Sigmoid colon (tissue), 6 donors: ENCODE measurements at regions not wholly inside any gene's neighbourhood (a gene's known extent, or its start where the extent isn't known, plus 50 kb on each side); places are given as distances from the start of the nearest gene placed in this dataset.

Source experiments
- DNase-seq: peaks from one replicate; pipeline ENCODE4 v3.0.0-alpha.2; 2019
- H3K27ac ChIP-seq, 4 donors: fragments of 200-600 bp; sonication (generic); one replicate each; pipeline ENCODE4 v1.5.1; 2016 to 2019; ENCODE audit warnings: mild to moderate bottlenecking in 1 of 4
- H3K27me3 ChIP-seq, 3 donors: fragments of 200-600 bp; sonication (generic); one replicate each; pipeline ENCODE4 v1.5.1; 2019; ENCODE audit warnings: mild to moderate bottlenecking in 1 of 3
- H3K36me3 ChIP-seq, 4 donors: fragments of 200-600 bp; sonication (generic); one replicate each; pipeline ENCODE4 v1.5.1; 2016 to 2019
- H3K4me1 ChIP-seq, 4 donors: fragments of 200-600 bp; sonication (generic); one replicate each; pipeline ENCODE4 v1.5.1; 2017 to 2019
- H3K4me3 ChIP-seq, 4 donors: fragments of 200-600 bp; sonication (generic); one replicate each; pipeline ENCODE4 v1.5.1; 2017 to 2019; ENCODE audit warnings: mild to moderate bottlenecking in 2 of 4, moderate library complexity in 1 of 4
- H3K9me3 ChIP-seq, 4 donors: fragments of 200-600 bp in 3 of 4; sonication (generic) in 3 of 4; one replicate each; pipeline versions ENCODE4 v1.5.1 to v1.6.1; 2013 to 2019
- CTCF ChIP-seq, 4 experiments: fragments of 450-650 bp in 3 of 4; fragments of 200-600 bp in 1 of 4; IDR thresholded peaks; one replicate each; pipeline ENCODE4 v1.5.1; 2016 to 2019; ENCODE audit warnings: antibody characterized with exemption in 4 of 4, mild to moderate bottlenecking in 3 of 4, moderate library complexity in 2 of 4
- EP300 ChIP-seq, 4 donors: sonication (generic); formaldehyde crosslinking; IDR thresholded peaks; one replicate each; pipeline ENCODE4 v1.6.1; 2017; ENCODE audit warnings: antibody characterized with exemption in 4 of 4
- POLR2A ChIP-seq, 2 donors: fragments of 450-650 bp; IDR thresholded peaks; one replicate each; pipeline ENCODE4 v1.6.1; 2016; ENCODE audit warnings: antibody characterized with exemption in 2 of 2, mild to moderate bottlenecking in 2 of 2, moderate library complexity in 2 of 2
- POLR2AphosphoS5 ChIP-seq, 4 donors: sonication (generic); formaldehyde crosslinking; IDR thresholded peaks; one replicate each; pipeline ENCODE4 v1.6.1; 2017; ENCODE audit warnings: antibody characterized with exemption in 4 of 4
- WGBS, 2 donors: extraction: QIAGEN DNeasy Blood & Tissue Kit; methylation state at CpG; one replicate each; pipeline ENCODE4 v1.1.7; 2013; 5-methylcytosine and 5-hydroxymethylcytosine counted together
- intact Hi-C: fragments of 100-400 bp; cut with DNase I; formaldehyde crosslinking; loops from one replicate; pipeline ENCODE4 v1.15.1; 2023
- donor health status: healthy with polysubstance abuse.
- donor health status: healthy.

GRCh38 chr7:28280516-28280915 lies 99.9 kb upstream of the JAZF1 start:
- Histone ChIP-seq H3K4me3 (no peak overlapping the region), H3K36me3 (no peaks in the 10 kb centered on the region)
- WGBS, 2 donors, result 19 to 55% methylated on average over 3 of the region's 3 CpGs

GRCh38 chr7:28290496-28290895 lies 109.9 kb upstream of the JAZF1 start:
- TF ChIP-seq POLR2AphosphoS5 (IDR thresholded peaks at IDR 0.05) (no peak), EP300 (IDR thresholded peaks at IDR 0.05) (no peak), CTCF (IDR thresholded peaks at IDR 0.05) (no peak), POLR2A (IDR thresholded peaks at IDR 0.05) (no peak)
- intact Hi-C loops, result no loop called here
- no peaks in the 10 kb centered on the region for H3K9me3 ChIP-seq

More at GRCh38 chr7:28280516-28280915, 99.9 kb upstream of the JAZF1 start:
- Histone ChIP-seq H3K27ac (no peak overlapping the region), H3K4me1 (no peaks in the 10 kb centered on the region), H3K9me3 (no peaks in the 10 kb centered on the region), H3K27me3 (no peaks in the 10 kb centered on the region)
- no peak for TF ChIP-seq CTCF (IDR thresholded peaks at IDR 0.05)
- TF ChIP-seq POLR2A (IDR thresholded peaks at IDR 0.05), result no peak
- no peak for TF ChIP-seq POLR2AphosphoS5 (IDR thresholded peaks at IDR 0.05)
- no peak for TF ChIP-seq EP300 (IDR thresholded peaks at IDR 0.05)
- intact Hi-C loops, result no loop called here
- DNase-seq, result no peak

GRCh38 chr7:28291559-28291958 lies 111.0 kb upstream of the JAZF1 start:
- no peak overlapping the region for H3K27ac ChIP-seq
- DNase-seq, result no peak
- H3K27me3 ChIP-seq, result no peaks in the 10 kb centered on the region
- no peaks in the 10 kb centered on the region for H3K9me3 ChIP-seq
- no peaks in the 10 kb centered on the region for H3K4me1 ChIP-seq
- intact Hi-C loops, result no loop called here
- WGBS, 2 donors, result 72 to 75% methylated on average over 4 of the region's 4 CpGs
- TF ChIP-seq POLR2AphosphoS5 (IDR thresholded peaks at IDR 0.05) (no peak), POLR2A (IDR thresholded peaks at IDR 0.05) (no peak), CTCF (IDR thresholded peaks at IDR 0.05) (no peak), EP300 (IDR thresholded peaks at IDR 0.05) (no peak)
- H3K36me3 ChIP-seq, result no peaks in the 10 kb centered on the region
- H3K4me3 ChIP-seq, result no peak overlapping the region

More at GRCh38 chr7:28290496-28290895, 109.9 kb upstream of the JAZF1 start:
- Histone ChIP-seq H3K27ac (no peak overlapping the region), H3K4me3 (no peak overlapping the region), H3K27me3 (no peaks in the 10 kb centered on the region), H3K36me3 (no peaks in the 10 kb centered on the region), H3K4me1 (no peaks in the 10 kb centered on the region)
- no peak for DNase-seq
- 89 to 95% methylated on average over 2 of the region's 2 CpGs for WGBS, 2 donors

- Histone ChIP-seq H3K9me3 (no peaks in the 10 kb centered on the region), H3K4me1 (no peaks in the 10 kb centered on the region), H3K27me3 (no peaks in the 10 kb centered on the region), H3K27ac (no peak overlapping the region), H3K36me3 (no peaks in the 10 kb centered on the region), H3K4me3 (no peak overlapping the region)
- 55 to 80% methylated on average over 5 of the region's 5 CpGs for WGBS, 2 donors
- intact Hi-C loops, result no loop called here
- TF ChIP-seq EP300 (IDR thresholded peaks at IDR 0.05), result no peak
- TF ChIP-seq POLR2AphosphoS5 (IDR thresholded peaks at IDR 0.05), result no peak
- no peak for TF ChIP-seq CTCF (IDR thresholded peaks at IDR 0.05)
- no peak for TF ChIP-seq POLR2A (IDR thresholded peaks at IDR 0.05)
- no peak for DNase-seq
Measured at GRCh38 chr7:28292834-28293526, 112.4 kb upstream of the JAZF1 start.

GRCh38 chr7:28293527-28293835 lies 112.9 kb upstream of the JAZF1 start:
- TF ChIP-seq POLR2AphosphoS5 (IDR thresholded peaks at IDR 0.05), result no peak

More at GRCh38 chr7:28293527-28293835, 112.9 kb upstream of the JAZF1 start:
- intact Hi-C loops, result no loop called here
- Histone ChIP-seq H3K36me3 (no peaks in the 10 kb centered on the region), H3K4me3 (no peak overlapping the region), H3K27me3 (no peaks in the 10 kb centered on the region), H3K9me3 (no peaks in the 10 kb centered on the region), H3K4me1 (no peaks in the 10 kb centered on the region), H3K27ac (no peak overlapping the region)
- DNase-seq, result no peak
- 76 to 80% methylated on average over 1 of the region's 1 CpG for WGBS, 2 donors
